ENCODE measurements at regions not wholly inside any gene's neighbourhood (a gene's known extent, or its start where the extent isn't known, plus 50 kb on each side); places are given as distances from the start of the nearest gene placed in this dataset.

GRCh38 chr3:103371411-103371810, 936.6 kb downstream of the ZPLD1 start:
- TF ChIP-seq CTCF (IDR thresholded peaks at IDR 0.05) (no peak), ZFX (IDR thresholded peaks at IDR 0.05; ENCODE audit: borderline replicate concordance) (no peak)

All from 22Rv1 (cell line).